ENCODE measurements at regions not wholly inside any gene's neighbourhood (a gene's known extent, or its start where the extent isn't known, plus 50 kb on each side); places are given as distances from the start of the nearest gene placed in this dataset.

GRCh38 chr4:19725130-19725529 lies 526.6 kb upstream of the SLIT2 start:
- no peak for TF ChIP-seq POU6F1 (CRISPR knock-in tag; IDR thresholded peaks at IDR 0.05; ENCODE audit: borderline replicate concordance, low read depth)
- no peak for TF ChIP-seq ZNF8 (CRISPR knock-in tag; IDR thresholded peaks at IDR 0.05)

All from SK-N-SH treated with all-trans-retinoic acid at 6 μM for 48 hours (cell line).